AG09309 (cell line): ENCODE measurements at regions not wholly inside any gene's neighbourhood (a gene's known extent, or its start where the extent isn't known, plus 50 kb on each side); places are given as distances from the start of the nearest gene placed in this dataset.

Experiments used
- DNase-seq: peaks from one replicate; pipeline ENCODE4 v3.0.0-alpha.2; 2010; ENCODE audit warnings: low read depth
- H3K4me3 ChIP-seq: 2 replicates; pipeline ENCODE4 v1.5.1; 2011; ENCODE audit warnings: mild to moderate bottlenecking, low read depth, low read length, moderate library complexity; ENCODE audit not compliant: control insufficient read depth
- CTCF ChIP-seq: IDR thresholded peaks from 2 replicates; pipeline ENCODE4 v1.5.1; 2011; ENCODE audit warnings: mild to moderate bottlenecking, low read depth, low read length, inconsistent platforms; ENCODE audit not compliant: insufficient read depth, control insufficient read depth; ENCODE audit errors: missing control alignments

GRCh38 chr15:47443839-47444238 lies 273.5 kb upstream of the SEMA6D start:
- no peak for DNase-seq
- TF ChIP-seq CTCF, result no peak
- H3K4me3 ChIP-seq, result no peak overlapping the region

DNA sequence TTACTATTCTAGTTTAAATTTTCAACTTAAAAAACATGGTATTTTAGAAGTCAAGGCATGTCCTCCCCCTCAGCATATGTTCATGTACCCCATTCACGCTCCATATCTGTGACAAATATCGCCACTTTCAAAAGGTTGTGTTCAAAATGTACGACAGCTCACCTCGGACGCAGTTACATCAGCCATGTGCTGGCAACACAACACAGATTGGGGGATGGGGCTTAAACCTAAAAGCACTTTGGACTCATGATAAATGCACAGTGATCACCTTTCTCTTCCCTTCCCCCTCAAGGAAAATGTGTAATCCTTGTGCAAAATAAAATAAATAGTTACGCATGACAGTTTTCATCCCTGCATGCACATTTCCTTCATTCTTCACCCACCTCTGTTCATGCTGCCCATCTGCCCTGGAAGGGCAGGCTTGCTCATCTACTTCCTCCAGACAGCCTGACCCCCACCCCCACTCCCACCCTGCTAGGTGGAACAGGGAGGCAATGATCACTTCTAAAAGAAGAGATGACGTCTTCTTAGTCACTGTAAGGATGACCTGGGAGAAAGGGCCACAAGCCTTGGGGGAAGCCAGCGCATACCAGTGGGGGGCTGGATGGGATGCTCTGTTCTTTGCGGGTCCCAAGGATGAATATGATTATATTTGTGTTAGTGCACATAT lies 271.4 kb upstream of the SEMA6D start:
- no peak for DNase-seq
- no peak overlapping the region for H3K4me3 ChIP-seq
- TF ChIP-seq CTCF, result no peak

DNA sequence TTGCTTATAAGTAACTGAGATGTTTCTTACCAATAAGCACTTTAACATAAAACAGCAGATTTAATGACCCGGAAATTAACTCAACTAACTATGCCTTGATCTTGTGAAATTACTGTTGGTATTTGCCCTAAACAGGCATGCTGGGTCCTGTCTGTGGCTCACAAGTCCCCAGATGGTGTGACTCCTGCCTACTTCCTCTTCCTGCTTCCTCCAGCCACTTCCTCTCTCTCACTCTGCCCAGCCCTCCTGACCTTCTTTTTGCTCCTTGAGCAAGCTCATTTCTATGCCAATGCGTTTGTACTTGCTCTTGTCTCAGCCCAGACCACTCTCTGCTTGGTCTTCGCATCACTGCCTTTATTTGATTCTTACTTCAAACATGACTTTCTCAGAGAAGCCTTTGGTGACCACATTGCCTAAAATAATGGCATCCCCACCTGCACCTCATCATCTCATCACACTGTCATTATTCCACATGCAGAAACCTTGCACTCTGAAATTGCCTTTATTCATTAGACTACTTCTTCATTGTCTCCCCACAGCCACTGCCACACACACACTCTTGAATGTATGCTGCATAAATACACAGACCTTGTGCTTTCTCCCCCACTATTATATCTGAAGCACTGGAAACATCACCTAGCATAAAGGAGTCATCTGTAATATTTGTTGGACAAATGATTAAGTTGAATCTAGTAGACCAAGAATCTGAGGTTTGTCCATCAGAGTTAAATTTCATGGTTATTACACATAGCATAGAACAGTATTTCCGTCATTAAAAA lies 256.3 kb upstream of the SEMA6D start:
- no peak for DNase-seq
- no peak for TF ChIP-seq CTCF
- H3K4me3 ChIP-seq, result no peak overlapping the region

- DNase-seq, result no peak
- TF ChIP-seq CTCF, result no peak
These were observed 255.6 kb upstream of the SEMA6D start for GRCh38 chr15:47461652-47462141.

DNA sequence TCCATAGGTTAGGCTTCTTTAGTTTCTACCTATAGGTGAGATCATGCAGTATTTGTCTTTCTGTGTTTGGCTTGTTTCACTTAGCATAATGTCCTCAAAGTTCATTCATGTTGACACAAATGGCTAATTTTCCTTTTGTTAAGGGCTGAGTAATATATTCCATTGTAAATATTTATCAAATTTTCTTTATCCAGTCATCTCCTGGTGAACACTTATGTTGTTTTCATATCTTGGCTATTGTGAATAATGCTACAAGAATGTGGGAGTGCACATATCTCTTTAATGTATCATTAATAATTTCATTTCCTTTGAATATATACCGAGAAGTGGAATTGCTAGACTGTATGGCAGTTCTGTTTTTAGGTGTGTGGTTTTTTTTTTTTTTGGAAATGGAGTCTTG lies 250.9 kb upstream of the SEMA6D start:
- no peak for TF ChIP-seq CTCF
- H3K4me3 ChIP-seq, result no peak overlapping the region
- no peak for DNase-seq

More at GRCh38 chr15:47461652-47462141, 255.6 kb upstream of the SEMA6D start:
- H3K4me3 ChIP-seq, result no peak overlapping the region

DNA sequence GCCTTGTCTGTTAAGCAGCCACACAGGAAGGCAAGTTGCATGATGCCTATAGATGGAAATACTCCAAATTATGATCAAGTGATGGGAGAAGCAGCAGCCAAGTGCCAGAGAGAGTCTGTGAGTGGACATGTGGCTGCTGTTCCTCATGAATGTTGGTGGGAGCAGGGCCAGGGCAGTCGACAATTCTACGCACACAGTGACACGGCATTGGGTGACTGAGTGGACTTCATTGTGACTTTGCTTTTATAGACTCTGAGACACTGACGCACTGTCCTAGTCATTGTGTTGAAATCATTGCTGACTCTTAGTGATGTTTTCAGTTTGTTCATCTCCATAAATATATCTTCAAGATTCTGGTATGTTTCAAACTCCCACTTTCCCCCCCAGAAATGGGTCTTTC lies 246.3 kb upstream of the SEMA6D start:
- TF ChIP-seq CTCF, result no peak
- no peak for DNase-seq
- no peak overlapping the region for H3K4me3 ChIP-seq
